ENCODE measurements at regions not wholly inside any gene's neighbourhood (a gene's known extent, or its start where the extent isn't known, plus 50 kb on each side); places are given as distances from the start of the nearest gene placed in this dataset.
A peak's percentile ranks its signal among the peaks of the same experiment; 100 is the strongest.
"Not testable (repeated sequence)": the region's sequence is repeated elsewhere in the genome, so short reads cannot be mapped to it uniquely, and the experiment has no call there.

DNA sequence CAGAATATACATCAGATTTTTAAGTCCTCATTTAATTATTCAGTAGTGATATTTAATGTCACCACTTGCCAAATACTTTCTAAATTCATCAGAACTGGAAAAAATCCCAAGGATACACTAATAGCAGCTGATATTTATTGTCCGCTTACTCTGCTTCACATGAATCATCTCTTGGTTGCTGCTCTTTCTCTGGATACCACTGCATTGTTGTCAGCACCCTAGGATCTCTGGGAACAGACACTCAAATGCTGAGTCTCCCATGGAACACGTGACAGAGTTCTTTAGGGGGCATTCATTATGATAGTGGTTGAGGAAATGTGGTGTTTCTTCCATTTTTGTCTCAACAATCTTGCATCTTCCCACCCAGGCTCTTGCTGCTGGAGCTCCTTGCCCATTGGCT is 318.0 kb downstream of the RFPL4B start:
- no peak for DNase-seq

DNA sequence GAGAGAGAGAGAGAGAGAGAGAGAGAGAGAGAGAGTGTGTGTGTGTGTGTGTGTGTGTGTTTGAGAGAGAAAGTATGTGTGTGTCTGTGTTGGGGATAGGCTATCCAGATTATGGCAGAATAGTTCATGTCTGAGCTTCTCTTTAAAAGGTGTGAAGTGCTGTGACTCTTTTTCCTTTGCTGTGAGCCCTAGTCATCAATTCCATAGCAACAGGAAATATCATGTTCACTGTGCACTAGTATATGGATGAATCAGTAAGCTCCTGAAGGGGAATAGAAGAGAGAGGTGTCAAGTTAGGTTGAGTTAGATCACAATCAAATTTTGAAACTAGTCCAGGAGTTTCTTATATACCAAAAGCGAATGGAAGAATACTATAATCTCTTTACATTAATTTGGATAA is 318.7 kb downstream of the RFPL4B start:
- DNase-seq: no peak

DNA sequence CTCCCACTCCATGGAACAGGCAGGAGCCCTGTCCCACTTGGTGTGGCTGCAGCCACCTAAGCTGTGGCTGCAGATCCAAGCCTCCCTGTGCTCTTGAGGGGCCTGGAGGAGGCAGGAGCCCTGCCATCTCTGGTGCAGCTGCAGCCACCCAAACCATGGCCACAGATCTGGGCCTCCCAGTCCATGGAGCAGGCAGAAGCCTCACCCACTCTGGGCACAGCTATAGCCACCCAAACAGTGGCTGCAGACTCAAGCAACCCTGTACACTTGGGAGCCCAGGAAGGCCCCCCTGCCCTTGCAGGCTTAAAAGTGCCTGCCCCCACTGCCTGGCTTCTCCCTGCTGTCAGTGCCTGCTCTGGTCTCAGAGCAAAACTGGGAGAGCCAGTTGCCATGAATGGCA is 320.3 kb downstream of the RFPL4B start:
- no peak for DNase-seq

DNA sequence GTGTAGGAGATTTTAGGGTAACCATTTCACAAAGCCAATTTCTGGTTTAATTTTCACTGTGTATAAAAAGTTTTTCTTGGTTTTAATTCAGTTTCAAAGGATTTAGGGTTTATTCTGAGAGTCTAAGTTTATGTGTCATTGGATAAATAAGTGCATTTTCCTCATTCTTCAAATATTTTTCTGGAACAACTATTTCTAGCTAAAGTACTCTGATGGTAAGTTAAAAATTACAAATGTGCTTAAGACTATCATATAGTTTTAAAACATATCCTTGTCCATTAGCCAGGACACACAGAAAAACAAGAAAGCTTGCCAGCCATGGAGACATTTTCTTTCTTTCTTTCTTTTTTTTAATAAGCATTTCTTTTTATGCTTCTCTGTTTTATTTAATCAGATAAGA is 333.0 kb downstream of the RFPL4B start:
- no peak for DNase-seq

DNA sequence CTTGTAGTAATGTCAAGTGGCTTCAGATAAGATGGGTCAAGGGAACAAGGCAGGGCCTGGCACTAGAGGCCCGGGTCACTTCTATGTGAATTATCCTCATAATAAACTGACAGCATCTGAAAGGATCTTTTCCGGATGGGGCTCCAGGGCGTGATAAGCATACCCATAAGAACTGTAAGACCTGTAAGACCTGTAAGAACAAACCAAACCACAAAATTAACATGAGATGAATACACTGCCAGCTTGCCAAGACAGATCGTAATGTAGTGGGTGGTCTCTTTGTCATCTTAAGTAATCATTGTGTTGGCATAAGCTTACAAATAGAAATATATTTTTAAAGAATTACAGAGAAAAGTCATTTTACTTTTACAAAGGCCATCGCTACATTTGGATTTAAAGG is 334.9 kb downstream of the RFPL4B start:
- no peak for DNase-seq

DNA sequence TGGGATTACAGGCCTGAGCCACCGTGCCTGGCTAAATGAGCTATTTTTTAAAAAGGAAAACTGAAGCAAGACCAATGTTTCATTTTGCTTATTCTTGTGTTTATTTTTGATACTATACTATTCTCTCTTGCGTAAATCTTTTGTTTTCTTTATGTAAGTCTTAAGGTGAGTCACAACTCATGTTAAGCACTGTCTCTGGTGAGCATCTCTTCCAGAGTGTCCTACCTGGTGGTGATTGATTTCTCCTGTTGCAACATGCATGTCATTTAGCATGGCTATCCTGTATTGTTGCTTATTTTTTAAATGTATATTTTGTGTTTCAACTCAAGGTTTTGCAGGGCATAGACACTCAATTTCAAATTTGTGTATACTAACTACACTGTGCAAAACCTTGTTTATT is 336.0 kb downstream of the RFPL4B start:
- no peak for DNase-seq

DNA sequence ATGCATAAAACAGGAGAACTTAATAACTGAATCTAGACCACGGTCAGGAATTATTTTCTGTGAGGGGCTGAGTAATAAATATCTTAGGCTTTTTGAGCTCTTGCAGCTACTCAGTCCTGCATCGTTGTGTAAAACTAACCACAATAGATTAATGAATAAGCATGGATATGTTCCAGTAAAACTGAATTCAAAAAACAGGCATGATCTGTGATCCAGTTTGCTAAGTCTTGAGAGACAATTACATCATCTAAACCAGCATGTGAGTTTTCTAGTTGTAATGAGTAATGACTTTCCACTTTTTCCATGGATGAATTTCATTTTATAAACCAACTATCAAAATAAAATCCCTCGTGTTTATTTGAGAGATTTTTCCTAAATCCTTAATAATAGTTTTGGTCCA is 336.8 kb downstream of the RFPL4B start:
- no peak for DNase-seq

DNA sequence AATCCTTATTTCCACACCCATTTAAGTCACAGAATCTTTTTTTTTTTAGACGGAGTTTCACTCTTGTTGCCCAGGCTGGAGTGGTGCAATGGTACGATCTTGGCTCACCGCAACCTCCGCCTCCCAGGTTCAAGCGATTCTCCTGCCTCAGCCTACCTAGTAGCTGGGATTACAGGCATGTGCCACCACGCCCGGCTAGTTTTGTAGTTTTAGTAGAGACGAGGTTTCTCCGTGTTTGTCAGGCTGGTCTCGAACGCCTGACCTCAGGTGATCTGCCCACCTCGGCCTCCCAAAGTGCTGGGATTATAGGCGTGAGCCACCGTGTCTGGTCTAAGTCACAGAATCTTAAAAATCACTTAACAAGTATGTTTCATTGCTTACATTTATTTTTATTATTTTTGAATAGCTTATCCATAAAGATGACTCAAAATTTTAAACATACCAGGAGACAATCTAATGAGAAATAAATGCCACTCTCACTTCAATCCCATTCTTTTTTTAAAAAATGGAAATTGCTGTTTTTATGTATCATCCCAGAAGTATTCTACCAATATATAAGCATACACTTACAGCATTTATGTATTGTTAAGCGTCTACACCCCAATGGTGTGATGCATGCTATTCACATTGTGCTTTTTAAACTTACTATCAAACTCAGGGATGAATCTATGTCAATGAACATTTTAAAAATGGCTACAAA is 338.5 kb downstream of the RFPL4B start:
- DNase-seq: not testable (repeated sequence)

DNA sequence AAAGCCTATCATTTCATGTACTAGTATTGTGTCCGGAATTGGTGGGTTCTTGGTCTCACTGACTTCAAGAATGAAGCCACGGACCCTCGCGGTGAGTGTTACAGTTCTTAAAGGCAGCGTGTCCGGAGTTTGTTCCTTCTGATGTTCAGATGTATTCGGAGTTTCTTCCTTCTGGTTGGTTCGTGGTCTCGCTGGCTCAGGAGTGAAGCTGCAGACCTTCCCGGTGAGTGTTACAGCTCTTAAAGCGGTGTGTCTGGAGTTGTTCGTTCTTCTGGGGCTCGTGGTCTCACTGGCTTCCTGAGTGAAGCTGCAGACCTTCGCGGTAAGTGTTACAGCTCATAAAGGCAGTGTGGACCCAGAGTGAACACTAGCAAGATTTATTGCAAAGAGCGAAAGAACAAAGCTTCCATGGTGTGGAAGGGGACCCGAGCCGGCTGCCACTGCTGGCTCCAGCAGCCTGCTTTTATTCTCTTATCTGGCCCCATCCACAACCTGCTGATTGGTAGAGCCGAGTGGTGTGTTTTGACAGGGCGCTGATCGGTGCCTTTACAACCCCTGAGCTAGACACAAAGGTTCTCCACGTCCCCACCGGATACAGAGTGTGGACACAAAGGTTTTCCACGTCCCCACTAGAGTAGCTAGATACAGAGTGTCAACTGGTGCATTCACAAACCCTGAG is 341.5 kb downstream of the RFPL4B start:
- not testable (repeated sequence) for DNase-seq

DNA sequence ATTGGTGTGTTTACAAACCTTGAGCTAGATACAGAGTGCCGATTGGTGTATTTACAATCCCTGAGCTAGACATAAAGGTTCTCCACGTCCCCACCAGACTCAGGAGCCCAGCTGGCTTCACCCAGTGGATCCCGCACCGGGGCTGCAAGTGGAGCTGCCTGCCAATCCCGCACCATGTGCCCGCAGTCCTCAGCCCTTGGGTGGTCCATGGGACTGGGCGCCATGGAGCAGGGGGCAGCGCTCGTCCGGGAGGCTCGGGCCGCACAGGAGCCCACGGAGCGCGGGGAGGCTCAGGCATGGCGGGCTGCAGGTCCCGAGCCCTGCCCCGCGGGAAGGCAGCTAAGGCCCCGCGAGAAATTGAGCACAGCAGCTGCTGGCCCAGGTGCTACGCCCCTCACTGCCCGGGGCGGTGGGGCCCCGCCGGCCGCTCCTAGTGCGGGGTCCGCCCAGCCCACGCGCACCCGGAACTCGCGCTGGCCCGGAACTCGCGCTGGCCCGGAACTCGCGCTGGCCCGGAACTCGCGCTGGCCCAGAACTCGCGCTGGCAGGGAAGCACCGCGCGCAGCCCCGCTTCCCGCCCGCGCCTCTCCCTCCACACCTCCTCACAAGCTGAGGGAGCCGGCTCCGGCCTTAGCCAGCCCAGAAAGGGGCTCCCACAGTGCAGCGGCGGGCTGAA is 342.2 kb downstream of the RFPL4B start:
- not testable (repeated sequence) for DNase-seq

DNA sequence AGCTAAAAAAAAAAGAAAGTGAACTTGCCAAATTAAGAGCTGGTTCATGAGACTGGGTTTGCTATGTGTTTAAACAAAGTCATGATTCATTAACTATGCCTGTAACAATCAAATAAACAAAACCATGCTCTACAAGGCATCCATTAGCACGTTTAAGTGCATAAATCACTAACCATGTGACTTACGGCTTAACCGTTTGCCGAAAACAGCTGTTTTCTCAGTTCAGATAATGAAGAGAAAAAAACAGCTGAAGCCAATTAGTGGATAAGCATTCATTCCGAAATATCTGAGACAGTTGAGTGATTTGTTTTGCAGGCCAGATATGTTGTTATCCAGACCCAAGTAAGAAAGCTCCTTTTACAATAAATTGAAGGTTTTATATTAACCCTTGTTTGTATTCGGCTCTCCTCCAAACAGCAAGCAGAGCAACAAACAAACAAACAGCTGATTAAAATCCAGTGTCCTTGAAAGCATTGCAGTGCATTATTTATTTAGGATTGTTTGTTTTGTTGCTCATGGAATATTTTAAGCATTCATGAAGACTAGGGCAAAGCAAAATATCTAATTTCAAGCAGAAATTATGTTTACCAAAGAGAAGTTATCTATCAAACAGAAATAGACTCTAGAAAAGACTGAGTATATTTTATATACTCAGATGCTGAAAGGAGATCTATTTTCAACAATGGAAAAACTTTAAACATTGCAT is 343.5 kb downstream of the RFPL4B start:
- DNase-seq: no peak

DNA sequence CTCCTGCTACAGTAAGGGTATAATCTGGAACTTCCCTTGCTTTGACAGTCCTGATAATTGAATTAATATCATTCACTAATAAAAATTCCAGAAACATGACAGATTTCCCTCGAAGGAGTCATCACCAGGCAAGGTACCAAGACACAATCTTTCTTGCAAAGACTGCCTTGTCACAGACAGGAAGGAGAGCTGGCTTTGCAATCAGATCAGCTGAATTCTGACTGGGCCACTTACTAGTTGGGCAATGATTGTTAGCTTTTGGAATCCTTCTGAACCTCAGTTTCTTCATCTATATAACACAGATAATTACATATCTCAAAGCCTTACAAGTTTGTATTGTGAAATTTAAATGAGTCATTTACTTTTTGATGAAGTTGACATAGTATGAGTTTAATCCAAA is 344.2 kb downstream of the RFPL4B start:
- DNase-seq: peak; percentile 53

DNA sequence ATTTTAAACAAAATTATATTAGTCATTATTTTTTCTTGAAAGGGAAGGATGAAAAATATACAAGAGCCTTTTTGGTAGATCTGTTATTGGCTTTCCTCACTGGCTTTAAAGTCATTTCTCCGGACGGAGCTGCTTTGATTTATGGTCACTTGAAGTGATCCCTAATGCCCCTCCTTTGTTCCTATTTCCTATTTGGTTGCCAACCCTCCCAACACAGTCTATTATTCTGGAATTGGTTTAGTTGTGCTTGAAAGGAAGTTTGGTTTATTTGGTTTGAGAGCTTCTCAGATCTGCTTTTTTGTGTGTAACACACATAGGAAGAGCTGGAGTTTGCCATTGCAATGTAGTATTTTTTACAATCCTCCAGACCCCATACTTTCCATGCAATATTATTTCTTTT is 347.9 kb downstream of the RFPL4B start:
- no peak for DNase-seq

DNA sequence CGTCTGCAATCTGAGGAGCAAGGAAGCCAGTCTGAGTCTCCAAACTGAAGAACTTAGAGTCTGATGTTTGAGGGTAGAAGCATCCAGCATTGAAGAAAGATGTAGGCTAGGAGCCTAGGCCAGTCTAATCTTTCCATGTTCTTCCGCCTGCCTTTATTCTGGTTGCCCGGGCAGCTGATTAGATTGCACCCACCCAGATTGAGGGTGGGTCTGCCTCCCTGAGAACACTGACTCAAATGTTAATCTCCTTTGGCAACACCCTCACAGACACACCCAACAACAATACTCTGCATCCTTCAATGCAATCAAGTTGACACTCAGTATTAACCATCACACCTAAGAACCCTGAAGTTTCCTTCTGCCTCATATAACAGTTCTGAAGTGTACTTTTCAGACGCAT is 350.1 kb downstream of the RFPL4B start:
- DNase-seq: no peak

DNA sequence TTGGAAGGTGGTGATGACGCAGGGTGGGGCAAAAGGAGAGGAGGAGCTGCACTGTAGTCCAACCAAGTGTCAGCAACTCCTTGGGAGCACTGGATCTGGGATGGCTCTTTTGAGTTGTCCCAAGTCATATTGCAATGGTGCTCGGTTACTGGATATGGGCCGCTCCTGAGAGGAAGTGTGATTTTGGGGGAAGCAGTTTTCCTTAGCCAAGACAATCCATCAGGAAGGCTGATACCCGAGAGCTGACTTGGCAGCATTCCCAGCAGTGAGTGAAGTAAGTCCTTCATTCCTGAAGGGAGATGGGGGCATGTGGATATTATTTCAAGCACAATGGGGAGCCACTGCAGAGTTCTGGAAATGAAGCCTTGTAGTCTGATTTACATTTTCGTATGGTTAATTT is 354.1 kb downstream of the RFPL4B start:
- DNase-seq: no peak

DNA sequence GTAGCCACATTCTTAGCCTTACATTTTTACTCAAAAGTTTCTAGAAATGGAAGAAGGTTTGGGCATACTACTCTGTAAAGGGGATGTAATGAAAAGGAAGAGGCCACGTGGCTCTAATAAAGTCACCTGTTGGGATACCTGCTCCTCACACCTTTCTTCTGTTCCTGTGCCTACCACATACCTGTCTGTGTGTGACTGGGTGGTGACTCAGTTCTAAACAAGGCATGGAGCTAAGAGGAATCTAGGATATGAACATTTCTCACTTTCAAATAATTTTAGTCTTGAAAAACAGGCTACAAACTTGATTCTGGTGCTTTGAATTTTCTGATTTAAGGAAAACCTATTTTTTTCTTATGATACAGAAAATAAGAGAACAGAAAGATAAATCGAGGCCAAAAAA is 363.6 kb downstream of the RFPL4B start:
- no peak for DNase-seq

DNA sequence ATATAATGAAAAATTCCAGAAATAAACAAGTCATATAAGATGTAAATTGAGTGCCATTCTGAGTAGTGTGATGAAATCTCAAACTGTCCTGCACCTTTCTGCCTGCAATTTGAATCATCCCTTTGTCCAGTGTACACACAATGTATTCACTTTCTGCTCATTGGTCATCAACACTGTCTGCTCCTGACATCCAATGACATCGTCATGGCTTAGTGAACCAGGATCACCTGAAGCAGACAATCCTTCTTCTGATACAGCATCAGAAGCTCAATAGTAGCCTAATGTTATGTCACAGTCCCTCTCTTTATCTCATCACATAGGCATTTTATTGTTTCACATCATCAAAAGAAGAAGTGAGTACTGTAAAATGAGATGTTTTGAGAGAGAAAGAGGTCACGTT is 366.3 kb downstream of the RFPL4B start:
- no peak for DNase-seq

DNA sequence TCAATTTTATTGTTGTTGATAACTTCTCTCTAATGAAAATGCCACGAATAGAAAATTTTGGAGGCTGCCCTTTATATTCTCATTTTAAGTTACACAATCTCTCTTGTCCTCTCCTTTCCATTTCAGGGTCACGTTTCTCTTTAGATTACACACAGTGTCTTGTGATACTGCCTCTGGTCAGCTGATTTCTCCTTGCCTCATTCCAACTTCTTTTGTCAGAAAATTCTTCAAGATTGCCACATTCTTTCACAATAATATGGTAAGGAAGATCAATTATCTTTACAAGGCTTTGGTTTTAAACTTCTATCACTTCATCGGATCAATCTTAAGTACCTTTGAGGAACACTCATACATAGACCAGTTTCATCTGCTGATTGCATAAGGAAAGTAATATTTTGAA is 370.3 kb downstream of the RFPL4B start:
- DNase-seq: no peak

DNA sequence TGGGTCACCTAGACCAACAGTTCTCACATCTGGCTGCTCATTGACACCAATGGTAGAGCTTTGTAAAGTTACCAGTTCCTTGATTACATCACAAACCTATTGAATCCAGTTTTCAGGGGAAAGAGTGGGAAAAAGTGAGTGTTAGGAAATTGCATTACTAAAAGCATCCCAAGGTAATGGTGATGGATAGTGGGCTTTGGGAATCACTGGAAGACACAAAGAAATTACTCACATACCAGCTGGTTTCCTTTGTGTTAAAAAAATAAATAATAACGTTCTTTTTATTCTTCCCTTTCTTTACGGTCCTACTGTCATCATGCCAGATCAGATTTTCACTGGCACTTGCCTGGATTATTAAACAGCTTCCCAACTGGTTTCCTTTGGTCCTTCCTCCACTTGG is 370.7 kb downstream of the RFPL4B start:
- DNase-seq: no peak

DNA sequence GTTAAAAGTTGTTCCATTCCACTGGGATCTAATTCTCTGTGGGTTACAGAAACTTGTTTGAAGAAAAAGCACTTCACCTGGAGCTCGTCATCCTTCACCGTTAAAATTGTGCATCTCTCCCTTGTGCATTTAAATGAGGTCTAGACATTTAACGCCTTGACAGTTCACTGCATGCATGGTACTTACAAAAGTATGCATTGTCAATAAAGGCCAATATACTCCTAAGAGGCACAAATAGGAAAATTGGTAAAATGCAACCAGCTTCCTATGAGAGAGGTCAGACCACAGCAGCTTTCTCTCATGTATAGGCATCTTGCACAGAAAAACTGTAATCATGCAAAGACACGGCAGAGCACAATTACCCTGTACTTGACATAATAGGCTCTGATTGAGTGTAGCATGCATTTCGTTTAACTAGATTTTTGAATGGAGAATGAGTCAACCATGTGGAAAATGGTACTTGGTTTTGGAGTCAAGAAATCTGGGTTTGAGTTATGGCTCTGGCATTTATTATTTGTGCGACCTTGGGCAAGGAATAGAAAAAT is 378.5 kb downstream of the RFPL4B start:
- no peak for DNase-seq

DNA sequence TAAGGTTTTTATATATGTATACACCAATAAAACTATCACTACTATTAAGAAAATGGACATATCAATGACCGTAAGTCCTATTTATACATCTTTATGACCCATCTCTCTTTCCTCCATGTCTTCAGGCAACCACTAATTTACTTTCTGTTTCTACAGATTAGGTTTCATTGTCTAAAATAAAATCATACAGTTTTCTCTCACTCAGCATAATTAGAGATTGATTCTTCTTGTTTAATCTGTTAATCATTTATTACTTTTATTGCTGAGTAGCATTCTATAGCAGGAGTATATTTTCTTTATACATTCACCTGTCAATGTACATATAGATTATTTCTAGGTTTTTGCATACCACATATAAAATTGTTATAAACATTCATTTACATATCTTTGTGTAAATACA is 388.0 kb downstream of the RFPL4B start:
- no peak for DNase-seq

DNA sequence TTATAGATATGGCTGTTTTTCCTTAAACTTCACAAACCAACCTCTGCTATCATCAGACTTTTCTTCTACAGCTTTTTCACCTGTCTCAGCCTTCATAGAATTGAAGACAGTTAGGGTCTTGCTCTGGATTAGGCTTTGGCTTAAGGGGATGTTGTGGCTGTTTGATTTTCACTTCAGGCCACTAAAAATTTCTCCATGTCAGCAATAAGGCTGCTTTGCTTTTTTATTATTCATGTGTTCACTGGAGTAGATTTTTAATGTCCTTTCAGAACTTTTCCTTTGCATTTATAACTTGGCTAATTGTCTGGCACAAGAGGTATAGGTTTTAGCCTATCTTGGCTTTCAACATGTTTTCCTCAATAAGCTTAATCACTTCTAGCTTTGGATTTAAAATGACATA is 392.6 kb downstream of the RFPL4B start:
- DNase-seq: no peak

DNA sequence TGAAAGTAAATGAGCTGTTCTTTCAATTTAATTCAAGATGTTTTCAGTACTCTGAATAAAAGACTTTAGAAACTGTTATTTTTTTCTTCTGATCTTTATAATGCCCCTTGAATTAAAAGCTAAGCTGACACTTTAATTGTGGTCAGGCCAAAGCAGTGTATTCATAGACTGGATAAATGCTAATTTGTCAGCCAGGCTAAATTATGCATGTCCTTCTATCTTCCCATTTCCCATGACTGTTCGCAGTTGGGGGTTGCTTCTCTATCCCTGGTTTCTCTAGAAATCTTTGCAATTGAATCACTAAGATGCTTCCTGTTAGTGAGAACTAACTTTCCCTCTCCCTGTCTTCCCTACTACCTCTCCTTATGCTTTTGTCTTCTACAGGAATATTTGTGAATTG is 396.2 kb downstream of the RFPL4B start:
- DNase-seq: no peak
